ENCODE measurements at regions not wholly inside any gene's neighbourhood (a gene's known extent, or its start where the extent isn't known, plus 50 kb on each side); places are given as distances from the start of the nearest gene placed in this dataset.

DNA sequence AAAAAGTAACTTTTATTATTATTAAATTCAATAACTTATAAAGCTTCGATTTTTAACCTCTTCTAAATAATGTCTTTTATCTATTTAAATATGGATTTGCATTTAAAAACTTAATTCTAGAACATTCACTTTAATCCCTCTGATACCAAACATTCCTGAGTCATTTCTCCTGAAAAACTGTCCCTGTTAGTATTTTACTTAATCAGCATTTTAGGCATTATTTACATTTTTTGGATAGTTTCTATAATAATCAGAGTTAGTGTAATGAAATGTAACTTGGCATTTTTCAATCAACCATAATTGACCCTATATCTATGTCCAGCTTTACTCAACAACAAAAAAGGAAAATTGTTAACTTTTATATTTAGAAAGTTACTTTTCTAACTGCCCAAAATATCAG, 428.1 kb downstream of the PCDH17 start:
- DNase-seq (ENCODE audit: low spot score) (no peak), FAIRE-seq (no peak), ATAC-seq (no peak)
- BruUV-seq (replicated peaks): no TSS peak
- TF ChIP-seq, protein P1, sequence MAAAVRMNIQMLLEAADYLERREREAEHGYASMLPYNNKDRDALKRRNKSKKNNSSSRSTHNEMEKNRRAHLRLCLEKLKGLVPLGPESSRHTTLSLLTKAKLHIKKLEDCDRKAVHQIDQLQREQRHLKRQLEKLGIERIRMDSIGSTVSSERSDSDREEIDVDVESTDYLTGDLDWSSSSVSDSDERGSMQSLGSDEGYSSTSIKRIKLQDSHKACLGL (CRISPR knock-in tag; IDR thresholded peaks at IDR 0.05): no peak
- TF ChIP-seq ZNF292 (CRISPR knock-in tag; IDR thresholded peaks at IDR 0.05; ENCODE audit: borderline replicate concordance, low read depth) (no peak), TMF1 (CRISPR knock-in tag; IDR thresholded peaks at IDR 0.05; ENCODE audit: low read depth) (no peak), MAFF (IDR thresholded peaks at IDR 0.05; ENCODE audit: low read depth, low read length) (peak; percentile 71), RNF2 (conservative IDR thresholded peaks at IDR 0.05; ENCODE audit: low read depth) (no peak), ZNF749 (CRISPR knock-in tag; IDR thresholded peaks at IDR 0.05; ENCODE audit: borderline replicate concordance) (no peak), MAFK (conservative IDR thresholded peaks at IDR 0.05 in 1 of 2, IDR thresholded peaks at IDR 0.05 in 1 of 2; ENCODE audit: low read length in 2 of 2) (peak; percentile 61 to 81; a peak in 3 of 4 replicates), CCDC6 (CRISPR knock-in tag; IDR thresholded peaks at IDR 0.05) (no peak)
- TF ChIP-seq, protein P2, sequence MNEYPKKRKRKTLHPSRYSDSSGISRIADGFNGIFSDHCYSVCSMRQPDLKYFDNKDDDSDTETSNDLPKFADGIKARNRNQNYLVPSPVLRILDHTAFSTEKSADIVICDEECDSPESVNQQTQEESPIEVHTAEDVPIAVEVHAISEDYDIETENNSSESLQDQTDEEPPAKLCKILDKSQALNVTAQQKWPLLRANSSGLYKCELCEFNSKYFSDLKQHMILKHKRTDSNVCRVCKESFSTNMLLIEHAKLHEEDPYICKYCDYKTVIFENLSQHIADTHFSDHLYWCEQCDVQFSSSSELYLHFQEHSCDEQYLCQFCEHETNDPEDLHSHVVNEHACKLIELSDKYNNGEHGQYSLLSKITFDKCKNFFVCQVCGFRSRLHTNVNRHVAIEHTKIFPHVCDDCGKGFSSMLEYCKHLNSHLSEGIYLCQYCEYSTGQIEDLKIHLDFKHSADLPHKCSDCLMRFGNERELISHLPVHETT (CRISPR knock-in tag; conservative IDR thresholded peaks at IDR 0.05): no peak
- no peaks in the 10 kb centered on the region for H3K36me3 ChIP-seq (replicated peaks in 1 of 2; ENCODE audit: control insufficient read depth in 1 of 2, insufficient read depth in 2 of 2, low read length in 2 of 2)
- intact Hi-C loops (cut with micrococcal nuclease; ENCODE audit: unreplicated experiment): no loop called here
- H2AFZ ChIP-seq (ENCODE audit: low read length): no peak overlapping the region
- ChIA-PET CTCF (ENCODE audit: low intra/inter-chr PET ratio, low total read pairs) (no interaction called here), POLR2A (no interaction called here)
- no peaks in the 10 kb centered on the region for H3K4me1 ChIP-seq (ENCODE audit: insufficient read depth, low read length)
- H3K4me3 ChIP-seq (replicated peaks in 1 of 3; ENCODE audit: insufficient read depth in 1 of 3, low read depth in 2 of 3, low read length in 3 of 3): no peak overlapping the region
- peaks cover 75% of the 10 kb centered on the region for H3K9me3 ChIP-seq (ENCODE audit: low read length)
- WGBS (ENCODE audit: low lambda C conversion rate): 0% methylated on average over 1 of the region's 1 CpG
- H4K20me1 ChIP-seq (ENCODE audit: insufficient read depth, low read length): no peaks in the 10 kb centered on the region
- no peaks in the 10 kb centered on the region for H3K79me2 ChIP-seq (ENCODE audit: insufficient read depth, low read length)
- in situ Hi-C loops (cut with HindIII; ENCODE audit: extremely low pct_ligation_motif_present, low pct_unique_long_range_greater_than_20kb): no loop called here
- no peaks in the 10 kb centered on the region for H3K27me3 ChIP-seq (ENCODE audit: control insufficient read depth in 1 of 2, insufficient read depth in 2 of 2, low read length in 2 of 2)
- H3K4me2 ChIP-seq (ENCODE audit: low read depth, low read length): no peak overlapping the region
- no peak overlapping the region for H3K27ac ChIP-seq (ENCODE audit: extremely low read length, insufficient read depth, low read length)
- H3K9ac ChIP-seq (ENCODE audit: insufficient read depth, low read depth, low read length): no peak overlapping the region

Measured in HepG2 (cell line).